ENCODE measurements at regions not wholly inside any gene's neighbourhood (a gene's known extent, or its start where the extent isn't known, plus 50 kb on each side); places are given as distances from the start of the nearest gene placed in this dataset.

DNA sequence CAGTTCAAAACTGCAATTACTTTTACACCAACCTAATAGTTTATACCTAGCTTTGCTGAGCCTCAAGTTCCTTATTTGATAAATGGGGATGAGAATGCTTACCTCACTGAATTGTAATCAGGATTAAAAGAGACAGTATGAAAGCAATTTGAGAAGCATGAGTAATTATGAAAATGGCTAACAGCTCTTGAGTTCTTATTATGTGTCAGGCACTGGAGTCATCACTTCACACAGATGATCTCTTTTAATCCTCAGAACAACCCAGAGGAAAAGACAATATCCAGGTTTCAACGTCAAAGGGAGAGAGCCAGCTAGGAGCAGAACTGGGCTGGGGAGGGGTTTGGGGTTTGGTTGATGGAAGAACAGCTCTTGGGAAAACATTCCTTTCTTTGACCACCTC, 221.0 kb upstream of the NWD2 start:
- Histone ChIP-seq H3K4me3 (no peak overlapping the region), H3K27ac (no peak overlapping the region), H3K4me1 (no peaks in the 10 kb centered on the region), H3K9me3 (no peaks in the 10 kb centered on the region), H3K27me3 (no peaks in the 10 kb centered on the region), H3K36me3 (no peaks in the 10 kb centered on the region)
- in situ Hi-C loops (cut with MboI; ENCODE audit: low sequenced_read_pairs in 4 of 4), result loop anchor here in 1 of 4 donors (25.0 kb wide), 1 partner anchor 111 kb away; no protein-coding TSS in a partner anchor
- intact Hi-C loops (cut with DNase I; ENCODE audit: low total_unique reads), result no loop called here
- no peak for TF ChIP-seq POLR2A (IDR thresholded peaks at IDR 0.05)
- TF ChIP-seq, protein P1, sequence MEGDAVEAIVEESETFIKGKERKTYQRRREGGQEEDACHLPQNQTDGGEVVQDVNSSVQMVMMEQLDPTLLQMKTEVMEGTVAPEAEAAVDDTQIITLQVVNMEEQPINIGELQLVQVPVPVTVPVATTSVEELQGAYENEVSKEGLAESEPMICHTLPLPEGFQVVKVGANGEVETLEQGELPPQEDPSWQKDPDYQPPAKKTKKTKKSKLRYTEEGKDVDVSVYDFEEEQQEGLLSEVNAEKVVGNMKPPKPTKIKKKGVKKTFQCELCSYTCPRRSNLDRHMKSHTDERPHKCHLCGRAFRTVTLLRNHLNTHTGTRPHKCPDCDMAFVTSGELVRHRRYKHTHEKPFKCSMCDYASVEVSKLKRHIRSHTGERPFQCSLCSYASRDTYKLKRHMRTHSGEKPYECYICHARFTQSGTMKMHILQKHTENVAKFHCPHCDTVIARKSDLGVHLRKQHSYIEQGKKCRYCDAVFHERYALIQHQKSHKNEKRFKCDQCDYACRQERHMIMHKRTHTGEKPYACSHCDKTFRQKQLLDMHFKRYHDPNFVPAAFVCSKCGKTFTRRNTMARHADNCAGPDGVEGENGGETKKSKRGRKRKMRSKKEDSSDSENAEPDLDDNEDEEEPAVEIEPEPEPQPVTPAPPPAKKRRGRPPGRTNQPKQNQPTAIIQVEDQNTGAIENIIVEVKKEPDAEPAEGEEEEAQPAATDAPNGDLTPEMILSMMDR (IDR thresholded peaks at IDR 0.05 in 4 of 5, conservative IDR thresholded peaks at IDR 0.05 in 1 of 5), result no peak
- ATAC-seq, result no peak
- no peak for DNase-seq

DNA sequence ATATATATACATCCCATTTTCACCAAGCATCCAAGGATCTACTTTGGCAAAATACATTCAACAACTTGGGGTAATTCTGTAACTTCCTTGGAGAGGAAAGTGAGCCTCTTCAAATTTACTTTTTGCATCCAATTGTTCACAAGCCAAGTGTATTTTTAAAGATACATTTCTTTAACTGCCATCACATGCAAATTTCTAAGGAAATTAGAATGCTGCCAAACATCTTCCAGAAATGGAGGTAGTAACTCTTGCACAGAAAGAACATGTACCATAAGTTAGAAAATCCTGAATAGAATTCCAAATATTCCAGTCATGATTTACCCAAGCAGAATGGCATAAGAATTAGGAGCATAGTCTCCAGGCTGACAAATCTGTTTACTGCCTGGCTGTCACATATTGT, 220.5 kb upstream of the NWD2 start:
- Histone ChIP-seq H3K4me1 (no peaks in the 10 kb centered on the region), H3K36me3 (no peaks in the 10 kb centered on the region), H3K9me3 (no peaks in the 10 kb centered on the region), H3K27me3 (no peaks in the 10 kb centered on the region), H3K4me3 (no peak overlapping the region), H3K27ac (no peak overlapping the region)
- DNase-seq (no peak), ATAC-seq (no peak)
- intact Hi-C loops (cut with DNase I; ENCODE audit: low total_unique reads), result no loop called here
- in situ Hi-C loops (cut with MboI; ENCODE audit: low sequenced_read_pairs in 4 of 4), result loop anchor here in 1 of 4 donors (25.0 kb wide), 1 partner anchor 112 kb away; no protein-coding TSS in a partner anchor
- no peak for TF ChIP-seq POLR2A (IDR thresholded peaks at IDR 0.05)
- TF ChIP-seq, protein P1 (IDR thresholded peaks at IDR 0.05 in 4 of 5, conservative IDR thresholded peaks at IDR 0.05 in 1 of 5), result no peak

DNA sequence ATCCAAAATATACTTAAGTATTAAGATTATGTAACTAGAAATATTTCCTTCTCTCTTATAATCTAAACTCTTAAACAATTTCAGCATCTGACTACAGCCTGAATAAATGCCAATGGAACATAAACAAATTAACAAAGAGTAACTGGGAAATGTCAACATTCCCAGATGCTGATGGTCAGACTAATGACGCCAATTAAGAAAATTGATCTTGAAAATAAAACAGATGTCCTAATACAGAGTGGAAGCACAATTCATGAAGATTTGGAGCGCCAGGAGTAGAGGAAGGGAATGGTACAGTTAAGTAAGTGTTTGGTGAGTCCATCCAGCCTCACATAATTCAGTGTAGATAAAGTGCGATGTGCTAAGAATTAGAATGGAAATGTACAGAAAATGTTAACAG, 203.7 kb upstream of the NWD2 start:
- Histone ChIP-seq H3K4me1 (no peaks in the 10 kb centered on the region), H3K27me3 (no peaks in the 10 kb centered on the region), H3K27ac (no peak overlapping the region), H3K4me3 (no peak overlapping the region), H3K36me3 (no peaks in the 10 kb centered on the region), H3K9me3 (no peaks in the 10 kb centered on the region)
- DNase-seq, result no peak
- no peak for TF ChIP-seq POLR2A (IDR thresholded peaks at IDR 0.05)
- TF ChIP-seq, protein P1 (IDR thresholded peaks at IDR 0.05 in 4 of 5, conservative IDR thresholded peaks at IDR 0.05 in 1 of 5), result no peak
- ATAC-seq, result no peak
- in situ Hi-C loops (cut with MboI; ENCODE audit: low sequenced_read_pairs in 4 of 4), result no loop called here
- intact Hi-C loops (cut with DNase I; ENCODE audit: low total_unique reads), result no loop called here

DNA sequence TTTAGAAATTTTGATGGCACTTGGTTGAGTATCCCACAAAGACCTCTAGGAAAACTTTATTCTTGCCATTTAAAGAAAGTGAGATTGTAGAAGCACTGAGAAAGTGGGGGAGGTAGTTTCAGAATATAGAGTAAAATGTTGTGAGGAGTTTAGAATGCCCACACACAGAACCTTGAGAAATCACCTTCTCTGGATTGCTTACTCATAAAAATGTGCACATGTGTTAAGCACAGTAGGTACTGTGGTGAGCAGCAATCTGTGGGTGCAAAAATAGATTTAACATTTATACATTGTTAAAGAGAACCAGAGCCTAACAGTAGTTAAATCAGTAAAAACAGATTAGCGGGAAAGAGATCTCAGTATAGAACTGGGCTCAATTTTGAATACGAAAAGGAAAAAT, 201.2 kb upstream of the NWD2 start:
- H3K27me3 ChIP-seq, result no peaks in the 10 kb centered on the region
- in situ Hi-C loops (cut with MboI; ENCODE audit: low sequenced_read_pairs in 4 of 4), result no loop called here
- TF ChIP-seq, protein P1 (IDR thresholded peaks at IDR 0.05 in 4 of 5, conservative IDR thresholded peaks at IDR 0.05 in 1 of 5), result no peak
- no peak for TF ChIP-seq POLR2A (IDR thresholded peaks at IDR 0.05)
- no peaks in the 10 kb centered on the region for H3K36me3 ChIP-seq
- intact Hi-C loops (cut with DNase I; ENCODE audit: low total_unique reads), result no loop called here
- no peak overlapping the region for H3K4me3 ChIP-seq
- no peaks in the 10 kb centered on the region for H3K9me3 ChIP-seq
- DNase-seq (no peak), ATAC-seq (no peak)
- H3K4me1 ChIP-seq, result no peaks in the 10 kb centered on the region
- H3K27ac ChIP-seq, result no peak overlapping the region

DNA sequence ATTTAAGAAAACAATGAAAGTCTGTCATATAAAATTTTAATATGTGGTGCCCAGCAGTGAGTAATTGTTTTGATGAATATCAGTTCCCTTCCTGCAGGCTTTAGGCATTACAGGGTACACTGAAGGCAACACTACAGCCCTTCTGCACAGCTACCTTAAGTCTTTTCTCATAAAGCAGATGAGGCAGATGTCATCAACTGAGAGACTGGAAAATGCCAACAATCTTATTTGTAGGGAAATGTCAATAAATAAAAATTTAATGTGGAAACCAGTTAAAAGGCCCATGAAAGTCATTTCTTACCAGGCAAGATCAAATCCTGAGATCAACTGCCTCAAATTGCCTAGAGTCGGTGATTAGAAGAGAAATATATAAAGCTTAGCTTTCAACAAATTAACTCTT, 193.4 kb upstream of the NWD2 start:
- Histone ChIP-seq H3K27me3 (no peaks in the 10 kb centered on the region), H3K4me3 (no peak overlapping the region), H3K36me3 (no peaks in the 10 kb centered on the region), H3K27ac (no peak overlapping the region), H3K9me3 (no peaks in the 10 kb centered on the region), H3K4me1 (no peaks in the 10 kb centered on the region)
- TF ChIP-seq, protein P1 (IDR thresholded peaks at IDR 0.05 in 4 of 5, conservative IDR thresholded peaks at IDR 0.05 in 1 of 5), result no peak
- no peak for TF ChIP-seq POLR2A (IDR thresholded peaks at IDR 0.05)
- intact Hi-C loops (cut with DNase I; ENCODE audit: low total_unique reads), result no loop called here
- in situ Hi-C loops (cut with MboI; ENCODE audit: low sequenced_read_pairs in 4 of 4), result no loop called here
- no peak for DNase-seq
- ATAC-seq, result no peak

Measured in gastrocnemius medialis (tissue), 4 donors.